Lower leg skin (tissue), 4 donors: ENCODE measurements at regions not wholly inside any gene's neighbourhood (a gene's known extent, or its start where the extent isn't known, plus 50 kb on each side); places are given as distances from the start of the nearest gene placed in this dataset.

ENCODE experiments used
- DNase-seq, 2 donors: peaks; one replicate each; pipeline ENCODE4 v3.0.0-alpha.2; 2019; ENCODE audit warnings: low spot score in 2 of 2
- H3K4me3 ChIP-seq: fragments of 200-600 bp; sonication (generic); 2 replicates; pipeline ENCODE4 v1.5.1; 2017; ENCODE audit warnings: mild to moderate bottlenecking, low read depth; ENCODE audit not compliant: poor library complexity, severe bottlenecking
- POLR2A ChIP-seq, 2 donors: fragments of 450-650 bp; IDR thresholded peaks; one replicate each; pipeline ENCODE4 v1.6.1; 2016 to 2017; ENCODE audit warnings: antibody characterized with exemption in 2 of 2, mild to moderate bottlenecking in 1 of 2, moderate library complexity in 1 of 2
- WGBS, 2 donors: methylation state at CpG; one replicate each; pipeline ENCODE4 v1.1.5; 2018; 5-methylcytosine and 5-hydroxymethylcytosine counted together
- intact Hi-C: fragments of 100-400 bp; cut with DNase I; formaldehyde crosslinking; loops from one replicate; pipeline ENCODE4 v1.15.0; 2023; ENCODE audit warnings: low total_unique reads
- TF ChIP-seq, protein P1 (sequence below), 3 donors: fragments of 450-650 bp; IDR thresholded peaks; one replicate each; pipeline ENCODE4 v1.5.1; 2016; ENCODE audit warnings: antibody characterized with exemption in 3 of 3, mild to moderate bottlenecking in 3 of 3, moderate library complexity in 2 of 3

GRCh38 chr15:62742409-62743171 lies 300.0 kb upstream of the TPM1 start:
- no peak overlapping the region for H3K4me3 ChIP-seq
- WGBS, 2 donors: 19 to 21% methylated on average over 8 of the region's 8 CpGs
- intact Hi-C loops: no loop called here
- no peak for TF ChIP-seq POLR2A (IDR thresholded peaks at IDR 0.05)
- TF ChIP-seq, protein P1, sequence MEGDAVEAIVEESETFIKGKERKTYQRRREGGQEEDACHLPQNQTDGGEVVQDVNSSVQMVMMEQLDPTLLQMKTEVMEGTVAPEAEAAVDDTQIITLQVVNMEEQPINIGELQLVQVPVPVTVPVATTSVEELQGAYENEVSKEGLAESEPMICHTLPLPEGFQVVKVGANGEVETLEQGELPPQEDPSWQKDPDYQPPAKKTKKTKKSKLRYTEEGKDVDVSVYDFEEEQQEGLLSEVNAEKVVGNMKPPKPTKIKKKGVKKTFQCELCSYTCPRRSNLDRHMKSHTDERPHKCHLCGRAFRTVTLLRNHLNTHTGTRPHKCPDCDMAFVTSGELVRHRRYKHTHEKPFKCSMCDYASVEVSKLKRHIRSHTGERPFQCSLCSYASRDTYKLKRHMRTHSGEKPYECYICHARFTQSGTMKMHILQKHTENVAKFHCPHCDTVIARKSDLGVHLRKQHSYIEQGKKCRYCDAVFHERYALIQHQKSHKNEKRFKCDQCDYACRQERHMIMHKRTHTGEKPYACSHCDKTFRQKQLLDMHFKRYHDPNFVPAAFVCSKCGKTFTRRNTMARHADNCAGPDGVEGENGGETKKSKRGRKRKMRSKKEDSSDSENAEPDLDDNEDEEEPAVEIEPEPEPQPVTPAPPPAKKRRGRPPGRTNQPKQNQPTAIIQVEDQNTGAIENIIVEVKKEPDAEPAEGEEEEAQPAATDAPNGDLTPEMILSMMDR (IDR thresholded peaks at IDR 0.05): peak in 1 of 3 donors; percentile 20
- peak; percentile 83 to 93 for DNase-seq

DNA sequence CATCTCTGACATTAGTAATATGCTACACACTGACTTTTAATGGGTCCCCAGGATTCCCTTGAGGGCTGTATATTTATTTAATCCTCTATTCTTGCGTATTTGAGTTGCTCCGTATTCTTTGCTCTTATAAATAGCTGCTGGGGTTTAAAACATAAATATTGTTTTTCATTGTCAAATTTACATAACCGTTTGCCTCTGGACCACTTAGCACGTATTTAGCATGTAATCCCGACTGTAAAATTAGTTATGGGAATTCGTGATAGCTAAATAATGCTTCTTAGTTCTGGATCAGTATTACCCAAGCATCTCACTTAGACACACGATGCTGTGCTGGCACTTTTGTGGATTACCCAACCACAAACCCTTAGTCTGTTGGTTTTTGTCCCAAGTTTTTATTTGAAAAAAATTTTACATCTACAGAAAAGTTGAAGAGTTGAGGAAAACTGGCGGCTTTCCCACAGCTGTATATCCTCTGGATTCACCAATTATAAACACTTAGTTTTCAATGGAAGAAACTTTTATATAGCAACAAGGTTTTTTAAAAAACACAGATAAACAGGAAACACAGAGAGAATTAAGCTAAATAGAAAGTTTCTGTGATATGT lies 296.8 kb upstream of the TPM1 start:
- no peak for TF ChIP-seq POLR2A (IDR thresholded peaks at IDR 0.05)
- TF ChIP-seq, protein P1 (IDR thresholded peaks at IDR 0.05): no peak
- no peak overlapping the region for H3K4me3 ChIP-seq
- WGBS, 2 donors: 83 to 87% methylated on average over 8 of the region's 8 CpGs
- no peak for DNase-seq
- intact Hi-C loops: no loop called here

DNA sequence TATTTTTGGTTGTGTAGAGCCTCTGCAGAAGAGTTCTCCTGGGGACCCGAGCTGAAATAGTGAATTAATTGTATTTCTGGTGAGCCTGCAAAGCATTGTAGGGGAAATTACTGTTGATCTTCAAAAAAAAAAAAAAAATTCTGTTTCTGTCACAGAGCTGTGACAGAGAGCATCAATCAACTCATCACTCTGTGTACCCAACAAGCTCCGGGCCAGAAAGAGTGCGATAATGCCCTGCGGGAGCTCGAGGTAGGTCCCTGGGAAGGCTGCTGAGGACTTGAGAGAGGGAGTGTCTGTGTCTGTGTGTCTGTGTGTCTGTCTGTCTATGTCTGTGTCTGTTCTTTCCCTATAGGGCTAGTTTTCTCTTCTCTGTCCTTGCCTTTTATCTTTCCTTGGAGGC lies 294.4 kb upstream of the TPM1 start:
- intact Hi-C loops: no loop called here
- no peak for DNase-seq
- WGBS, 2 donors: 90 to 91% methylated on average over 5 of the region's 5 CpGs
- TF ChIP-seq, protein P1 (IDR thresholded peaks at IDR 0.05): no peak
- TF ChIP-seq POLR2A (IDR thresholded peaks at IDR 0.05): no peak
- no peak overlapping the region for H3K4me3 ChIP-seq

DNA sequence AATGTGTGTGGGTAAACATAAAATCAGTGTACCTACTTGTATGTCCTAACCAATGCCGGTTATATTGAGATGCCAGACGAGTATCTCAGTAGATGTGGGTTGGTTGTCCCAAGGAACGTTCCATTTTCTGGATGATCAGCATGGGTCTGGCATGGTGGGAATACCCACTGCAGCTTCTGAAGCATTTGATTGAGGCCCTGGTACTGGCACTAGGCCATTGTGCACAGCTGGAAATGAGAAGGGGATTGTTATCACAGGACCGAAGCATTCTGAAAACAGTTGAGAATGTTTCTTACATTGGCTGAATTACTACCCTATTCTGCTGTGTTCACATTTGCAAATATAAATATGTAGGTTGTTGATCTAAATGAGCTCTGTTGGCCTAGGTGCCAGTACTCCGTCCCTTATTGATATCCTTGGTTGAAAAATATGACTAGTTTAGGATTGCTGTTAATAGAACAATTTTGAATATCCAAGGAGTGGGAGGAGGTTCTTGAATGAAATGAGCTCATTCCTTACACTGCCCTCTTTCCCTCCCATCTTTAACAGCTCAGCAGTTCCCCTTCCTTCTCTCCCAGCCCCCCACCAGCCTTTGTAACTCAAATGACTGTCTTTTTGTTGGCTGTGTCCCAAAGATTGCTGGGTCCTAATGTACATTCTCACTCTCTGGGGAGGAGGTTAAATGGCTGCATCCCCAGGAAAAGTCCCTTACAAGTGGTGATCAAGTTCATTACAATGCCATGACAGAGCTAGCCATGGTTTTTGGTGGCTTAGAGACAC lies 293.3 kb upstream of the TPM1 start:
- no peak overlapping the region for H3K4me3 ChIP-seq
- DNase-seq: no peak
- intact Hi-C loops: no loop called here
- TF ChIP-seq POLR2A (IDR thresholded peaks at IDR 0.05): no peak
- TF ChIP-seq, protein P1 (IDR thresholded peaks at IDR 0.05): no peak
- WGBS, 2 donors: 93 to 95% methylated on average over 5 of the region's 5 CpGs

DNA sequence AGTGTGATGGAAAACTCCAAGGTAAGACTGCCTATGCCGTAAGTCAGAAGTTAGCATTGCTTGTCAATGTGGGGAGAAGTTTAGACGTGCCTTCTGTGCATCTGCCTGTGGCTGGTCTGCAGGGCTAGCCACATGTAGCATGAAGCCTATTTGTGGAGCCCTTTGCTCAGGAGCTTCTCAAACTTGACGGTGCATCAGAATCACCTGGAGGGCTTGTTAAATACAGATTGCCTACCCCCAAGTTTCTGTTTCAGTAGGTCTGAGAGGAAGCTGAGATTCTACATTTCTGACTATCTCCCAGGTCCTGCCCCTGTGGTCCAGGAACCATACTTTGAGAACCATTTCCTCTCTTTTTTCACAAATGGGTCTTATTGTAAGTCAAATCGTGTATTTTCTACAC lies 292.1 kb upstream of the TPM1 start:
- H3K4me3 ChIP-seq: no peak overlapping the region
- WGBS, 2 donors: 97 to 98% methylated on average over 4 of the region's 4 CpGs
- no peak for DNase-seq
- intact Hi-C loops: no loop called here
- TF ChIP-seq, protein P1 (IDR thresholded peaks at IDR 0.05): no peak
- TF ChIP-seq POLR2A (IDR thresholded peaks at IDR 0.05): no peak
